ENCODE measurements at regions not wholly inside any gene's neighbourhood (a gene's known extent, or its start where the extent isn't known, plus 50 kb on each side); places are given as distances from the start of the nearest gene placed in this dataset.

DNA sequence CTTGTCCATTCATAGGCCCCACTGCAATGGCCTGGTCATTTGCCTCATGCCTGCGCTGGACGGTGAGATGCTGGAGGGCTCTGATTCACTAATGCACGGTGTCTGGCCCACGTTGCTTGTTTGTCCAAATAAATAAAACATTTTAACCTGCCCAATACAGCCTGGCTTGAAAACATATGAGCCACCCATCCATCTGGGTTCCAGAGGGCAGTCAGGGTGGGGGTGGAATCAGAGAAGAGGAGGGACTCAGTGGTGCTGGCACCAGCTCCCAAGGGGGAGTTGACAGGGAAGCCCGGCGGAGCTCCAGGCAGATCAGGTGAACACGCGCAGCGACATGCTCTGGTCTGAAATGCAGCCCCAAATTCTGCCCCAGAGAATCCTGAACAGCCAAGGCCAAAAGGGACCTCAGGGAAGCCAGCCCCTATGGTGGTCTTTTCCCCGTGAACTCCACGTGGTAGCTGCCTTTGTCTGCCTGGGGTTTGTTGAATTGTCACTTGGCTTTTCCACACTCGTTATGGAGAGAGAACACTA is 265.2 kb downstream of the UACA start:
- TF ChIP-seq TAF1 (IDR thresholded peaks at IDR 0.05; ENCODE audit: borderline replicate concordance, insufficient read depth, low read length) (no peak), POLR2AphosphoS5 (IDR thresholded peaks at IDR 0.05; ENCODE audit: low read depth, low read length) (no peak), SIN3A (IDR thresholded peaks at IDR 0.05; ENCODE audit: borderline replicate concordance, insufficient read depth, low read length) (no peak)
